ENCODE measurements at regions not wholly inside any gene's neighbourhood (a gene's known extent, or its start where the extent isn't known, plus 50 kb on each side); places are given as distances from the start of the nearest gene placed in this dataset.
A peak's percentile ranks its signal among the peaks of the same experiment; 100 is the strongest.

GRCh38 chr15:77796046-77796729 lies 163.5 kb upstream of the LINGO1 start:
- Histone ChIP-seq H3K27me3 (ENCODE audit: control insufficient read depth, insufficient read depth, low read length) (no peaks in the 10 kb centered on the region), H3K4me3 (ENCODE audit: insufficient read depth, low read depth, low read length) (no peak overlapping the region), H3K36me3 (replicated peaks; ENCODE audit: control insufficient read depth, insufficient read depth, low read length) (no peaks in the 10 kb centered on the region)
- no peak for DNase-seq

GRCh38 chr15:77795446-77795845 lies 162.7 kb upstream of the LINGO1 start:
- H3K36me3 ChIP-seq (replicated peaks; ENCODE audit: control insufficient read depth, insufficient read depth, low read length) = no peaks in the 10 kb centered on the region
- H3K4me3 ChIP-seq (ENCODE audit: insufficient read depth, low read depth, low read length) = no peak overlapping the region
- H3K27me3 ChIP-seq (ENCODE audit: control insufficient read depth, insufficient read depth, low read length) = no peaks in the 10 kb centered on the region
- no peak for DNase-seq

DNA sequence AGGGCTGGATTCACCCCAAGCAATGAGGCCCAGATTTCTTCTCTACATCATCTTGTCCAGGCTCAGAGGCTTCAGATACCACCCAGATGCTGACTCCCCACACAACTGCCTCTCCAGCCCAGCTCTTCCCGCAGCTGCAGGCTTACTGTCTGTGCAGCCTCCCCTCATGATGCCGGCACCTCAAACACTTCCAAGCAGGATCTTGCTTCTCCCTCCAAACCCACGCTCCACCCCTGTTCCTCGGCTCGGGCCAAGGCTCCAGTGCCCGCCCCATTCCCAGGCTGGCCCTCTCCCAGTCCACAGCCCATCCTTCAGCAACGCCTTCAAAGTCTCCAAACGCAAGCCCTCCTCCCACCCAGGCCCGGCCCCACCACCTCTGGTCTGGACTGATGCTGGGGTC lies 159.2 kb upstream of the LINGO1 start:
- no peak overlapping the region for H3K4me3 ChIP-seq (ENCODE audit: insufficient read depth, low read depth, low read length)
- H3K36me3 ChIP-seq (replicated peaks; ENCODE audit: control insufficient read depth, insufficient read depth, low read length) = no peaks in the 10 kb centered on the region
- no peak for DNase-seq
- H3K27me3 ChIP-seq (ENCODE audit: control insufficient read depth, insufficient read depth, low read length) = no peaks in the 10 kb centered on the region

- Histone ChIP-seq H3K36me3 (replicated peaks; ENCODE audit: control insufficient read depth, insufficient read depth, low read length) (no peaks in the 10 kb centered on the region), H3K27me3 (ENCODE audit: control insufficient read depth, insufficient read depth, low read length) (no peaks in the 10 kb centered on the region), H3K4me3 (ENCODE audit: insufficient read depth, low read depth, low read length) (no peak overlapping the region)
- DNase-seq = no peak
These were observed 157.8 kb upstream of the LINGO1 start for GRCh38 chr15:77790481-77790880.

DNA sequence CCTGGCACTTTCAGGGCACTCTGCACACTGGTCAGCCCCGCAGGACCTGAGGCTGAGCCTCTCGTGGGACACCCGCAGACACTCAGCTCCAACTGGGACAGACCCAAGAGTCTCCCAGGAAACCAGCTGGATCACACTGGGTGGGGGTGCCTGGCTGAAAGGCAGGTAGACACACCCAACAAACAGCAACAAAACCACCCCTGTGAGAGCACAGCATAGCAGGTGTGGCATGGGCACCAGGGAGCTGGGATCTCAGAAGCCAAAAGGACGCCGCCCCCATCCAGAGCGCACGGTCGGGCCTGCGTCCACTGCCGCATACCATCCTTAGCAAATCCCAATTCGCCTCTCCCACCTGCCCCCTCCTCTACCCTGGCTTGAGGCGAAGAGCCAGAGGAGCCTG lies 154.2 kb upstream of the LINGO1 start:
- Histone ChIP-seq H3K4me3 (ENCODE audit: insufficient read depth, low read depth, low read length) (no peak overlapping the region), H3K36me3 (replicated peaks; ENCODE audit: control insufficient read depth, insufficient read depth, low read length) (no peaks in the 10 kb centered on the region), H3K27me3 (ENCODE audit: control insufficient read depth, insufficient read depth, low read length) (no peaks in the 10 kb centered on the region)
- no peak for DNase-seq

DNA sequence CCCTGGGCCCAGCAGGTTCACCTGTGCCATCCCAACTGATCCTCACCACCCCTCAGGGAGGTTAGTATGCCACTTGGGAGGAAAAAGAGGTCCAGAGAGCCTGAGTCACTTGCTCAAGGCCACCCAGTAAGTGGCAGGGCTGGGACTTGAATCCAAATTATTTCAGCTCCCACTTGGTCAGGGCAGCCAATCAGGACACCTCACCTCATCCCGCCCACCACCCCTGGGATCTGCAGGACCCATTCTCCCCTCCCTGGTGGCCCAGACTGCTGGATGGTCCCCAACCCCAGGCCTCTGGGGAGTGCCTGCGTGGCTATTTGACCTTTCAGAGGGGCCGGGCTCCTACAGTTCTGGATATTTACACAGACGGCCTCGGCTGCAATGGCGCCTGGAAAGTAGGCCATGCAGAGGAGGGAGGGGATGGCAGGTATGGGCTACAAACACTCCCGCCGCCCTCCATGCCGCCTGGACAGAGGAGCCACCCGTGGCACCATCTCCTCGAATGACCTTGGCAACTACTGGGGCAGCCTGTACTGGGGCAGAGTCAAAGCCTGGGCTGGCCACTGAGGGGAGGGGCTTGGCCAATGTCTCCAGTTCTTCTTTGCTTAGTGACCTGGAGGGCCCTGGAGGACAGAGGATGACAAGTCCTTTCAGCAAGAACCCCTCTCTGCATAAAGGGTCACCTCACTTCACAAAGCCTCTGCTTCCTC lies 153.6 kb upstream of the LINGO1 start:
- H3K36me3 ChIP-seq (replicated peaks; ENCODE audit: control insufficient read depth, insufficient read depth, low read length) = no peaks in the 10 kb centered on the region
- H3K4me3 ChIP-seq (ENCODE audit: insufficient read depth, low read depth, low read length) = no peak overlapping the region
- DNase-seq = no peak
- no peaks in the 10 kb centered on the region for H3K27me3 ChIP-seq (ENCODE audit: control insufficient read depth, insufficient read depth, low read length)

DNA sequence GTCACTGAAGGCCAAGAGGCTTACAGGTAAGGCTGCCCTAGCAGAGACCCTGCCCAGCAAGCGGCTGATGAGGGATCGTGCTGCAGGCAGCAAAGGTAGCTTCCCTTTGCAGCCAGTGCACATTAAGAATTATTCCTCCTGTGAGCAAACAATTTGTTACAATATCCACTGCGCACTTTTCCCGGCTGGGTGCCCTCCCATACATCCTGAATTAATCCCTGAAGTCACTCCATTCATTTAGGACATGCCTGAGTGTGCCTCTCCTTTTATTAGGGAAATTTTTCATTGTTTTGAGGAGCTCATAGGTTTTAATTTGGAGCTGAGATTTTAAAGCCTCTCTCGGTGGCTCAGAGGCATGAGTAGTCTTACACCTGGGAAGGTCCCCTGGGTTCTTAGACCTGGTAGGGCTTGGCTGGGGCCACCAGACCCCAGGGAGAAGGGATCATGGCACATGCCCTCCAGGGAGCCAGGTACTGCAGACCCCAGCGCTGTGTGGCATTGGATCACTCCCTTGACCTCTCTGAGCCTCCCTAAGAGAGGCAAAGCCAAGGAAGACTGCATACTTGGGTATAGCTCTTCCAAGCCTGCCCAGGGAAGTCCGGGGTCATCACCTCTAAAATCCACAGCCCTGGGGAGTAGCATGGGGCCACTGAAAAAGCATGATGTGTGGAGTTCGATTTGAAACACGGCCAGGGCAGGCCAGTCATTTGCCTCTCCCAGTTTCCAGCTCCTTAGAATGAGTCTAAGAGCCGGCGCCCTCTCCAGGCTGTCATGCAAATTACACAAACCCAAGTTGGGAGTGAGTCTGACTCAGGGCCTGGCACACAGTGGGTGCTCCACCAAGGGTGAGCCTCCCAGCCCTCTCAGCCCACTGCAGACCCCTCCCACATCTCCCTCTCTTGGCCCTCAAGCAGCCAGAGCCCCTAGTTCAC lies 151.9 kb upstream of the LINGO1 start:
- peak; percentile 89 for DNase-seq
- H3K36me3 ChIP-seq (replicated peaks; ENCODE audit: control insufficient read depth, insufficient read depth, low read length) = no peaks in the 10 kb centered on the region
- H3K27me3 ChIP-seq (ENCODE audit: control insufficient read depth, insufficient read depth, low read length) = no peaks in the 10 kb centered on the region
- H3K4me3 ChIP-seq (ENCODE audit: insufficient read depth, low read depth, low read length) = no peak overlapping the region

GRCh38 chr15:77783636-77784035 lies 150.9 kb upstream of the LINGO1 start:
- no peak for DNase-seq
- no peaks in the 10 kb centered on the region for H3K36me3 ChIP-seq (replicated peaks; ENCODE audit: control insufficient read depth, insufficient read depth, low read length)
- H3K27me3 ChIP-seq (ENCODE audit: control insufficient read depth, insufficient read depth, low read length) = no peaks in the 10 kb centered on the region
- H3K4me3 ChIP-seq (ENCODE audit: insufficient read depth, low read depth, low read length) = no peak overlapping the region

DNA sequence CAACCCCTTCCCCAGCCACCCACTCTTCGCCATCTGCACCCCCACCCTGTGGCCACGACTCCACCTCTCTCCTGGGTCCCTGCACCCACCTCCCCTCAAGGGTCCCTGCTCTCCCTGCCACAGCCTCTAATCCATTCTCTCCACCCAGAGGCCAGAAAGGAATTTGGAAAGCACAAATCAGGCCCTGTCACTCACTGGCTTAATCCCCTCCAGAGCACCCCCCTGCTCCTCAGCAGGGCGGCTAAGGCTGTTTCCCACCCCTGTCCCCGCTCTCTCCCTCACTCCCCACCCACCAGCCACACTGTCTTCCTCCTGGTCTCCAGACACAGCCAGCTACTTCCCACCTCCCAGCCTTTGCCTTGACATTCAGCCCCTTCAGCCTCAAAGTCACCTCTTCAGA lies 150.0 kb upstream of the LINGO1 start:
- Histone ChIP-seq H3K27me3 (ENCODE audit: control insufficient read depth, insufficient read depth, low read length) (no peaks in the 10 kb centered on the region), H3K36me3 (replicated peaks; ENCODE audit: control insufficient read depth, insufficient read depth, low read length) (no peaks in the 10 kb centered on the region), H3K4me3 (ENCODE audit: insufficient read depth, low read depth, low read length) (no peak overlapping the region)
- peak; percentile 56 for DNase-seq

GRCh38 chr15:77781946-77782240 lies 149.2 kb upstream of the LINGO1 start:
- no peaks in the 10 kb centered on the region for H3K36me3 ChIP-seq (replicated peaks; ENCODE audit: control insufficient read depth, insufficient read depth, low read length)
- DNase-seq = no peak
- no peaks in the 10 kb centered on the region for H3K27me3 ChIP-seq (ENCODE audit: control insufficient read depth, insufficient read depth, low read length)
- H3K4me3 ChIP-seq (ENCODE audit: insufficient read depth, low read depth, low read length) = no peak overlapping the region

GRCh38 chr15:77781151-77781945 lies 148.6 kb upstream of the LINGO1 start:
- no peaks in the 10 kb centered on the region for H3K36me3 ChIP-seq (replicated peaks; ENCODE audit: control insufficient read depth, insufficient read depth, low read length)
- H3K27me3 ChIP-seq (ENCODE audit: control insufficient read depth, insufficient read depth, low read length) = no peaks in the 10 kb centered on the region
- H3K4me3 ChIP-seq (ENCODE audit: insufficient read depth, low read depth, low read length) = no peak overlapping the region
- DNase-seq = no peak

DNA sequence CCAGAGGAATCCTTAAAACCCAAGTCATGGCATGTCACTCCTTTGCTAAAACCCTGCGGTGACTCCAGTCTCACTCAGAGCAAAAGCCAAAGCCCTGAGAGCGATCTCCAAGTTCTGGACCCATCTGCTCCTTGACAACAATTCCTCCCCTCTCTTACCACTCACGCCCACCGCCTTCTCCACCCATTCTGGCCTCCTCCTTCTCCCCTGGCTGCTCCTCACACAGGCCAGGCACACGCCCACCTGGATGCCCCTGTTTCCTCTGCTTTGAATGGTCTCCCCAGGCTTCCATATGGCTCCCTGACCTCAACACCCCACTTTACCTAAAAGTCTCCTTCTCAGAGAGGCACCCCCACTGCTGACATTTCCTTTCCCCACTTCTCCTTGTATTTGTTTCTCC lies 146.1 kb upstream of the LINGO1 start:
- Histone ChIP-seq H3K4me3 (ENCODE audit: insufficient read depth, low read depth, low read length) (no peak overlapping the region), H3K36me3 (replicated peaks; ENCODE audit: control insufficient read depth, insufficient read depth, low read length) (no peaks in the 10 kb centered on the region)
- DNase-seq = no peak

GRCh38 chr15:77775837-77776236 lies 143.1 kb upstream of the LINGO1 start:
- DNase-seq = no peak
- H3K27me3 ChIP-seq (ENCODE audit: control insufficient read depth, insufficient read depth, low read length) = no peaks in the 10 kb centered on the region
- H3K4me3 ChIP-seq (ENCODE audit: insufficient read depth, low read depth, low read length) = no peak overlapping the region
- no peaks in the 10 kb centered on the region for H3K36me3 ChIP-seq (replicated peaks; ENCODE audit: control insufficient read depth, insufficient read depth, low read length)

More for the DNA sequence above, 146.1 kb upstream of the LINGO1 start:
- H3K27me3 ChIP-seq (ENCODE audit: control insufficient read depth, insufficient read depth, low read length) = no peaks in the 10 kb centered on the region

DNA sequence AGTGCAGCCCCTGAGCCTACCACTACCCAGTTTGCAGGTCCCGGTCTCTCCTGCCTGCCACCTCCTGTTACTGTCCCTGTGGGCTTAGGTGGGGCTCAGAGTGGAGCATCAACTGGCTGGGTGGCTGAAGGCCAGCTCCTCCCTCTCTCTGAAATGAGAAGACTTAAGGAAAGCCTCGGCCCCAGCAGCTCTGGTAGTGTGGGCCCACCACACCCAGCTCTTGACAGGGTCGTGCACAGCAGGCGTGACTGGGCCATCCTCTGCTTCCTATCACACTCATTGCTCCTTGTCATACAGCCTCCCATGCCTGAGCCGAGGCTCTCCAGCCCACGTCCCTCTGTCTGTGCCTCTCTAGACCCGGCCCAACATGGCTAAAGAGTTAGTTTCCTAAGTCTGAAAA lies 142.7 kb upstream of the LINGO1 start:
- no peaks in the 10 kb centered on the region for H3K36me3 ChIP-seq (replicated peaks; ENCODE audit: control insufficient read depth, insufficient read depth, low read length)
- H3K4me3 ChIP-seq (ENCODE audit: insufficient read depth, low read depth, low read length) = no peak overlapping the region
- H3K27me3 ChIP-seq (ENCODE audit: control insufficient read depth, insufficient read depth, low read length) = no peaks in the 10 kb centered on the region
- no peak for DNase-seq
